MM.1S (cell line): ENCODE measurements at regions not wholly inside any gene's neighbourhood (a gene's known extent, or its start where the extent isn't known, plus 50 kb on each side); places are given as distances from the start of the nearest gene placed in this dataset.

Experiments
- DNase-seq: peaks from one replicate; pipeline ENCODE4 v3.0.0-alpha.2; 2015
- H2AFZ ChIP-seq: fragments of 300-600 bp; sonication (generic); 2 replicates; pipeline ENCODE4 v1.6.0; 2016; ENCODE audit warnings: antibody characterized with exemption, low read length
- H3F3A ChIP-seq: fragments of 300-600 bp; sonication (generic); 2 replicates; pipeline ENCODE4 v1.6.1; 2016; ENCODE audit warnings: mild to moderate bottlenecking, antibody characterized with exemption, low read length, moderate library complexity, mixed read lengths; ENCODE audit not compliant: insufficient read depth
- H3K27ac ChIP-seq: fragments of 300-600 bp; sonication (generic); 2 replicates; pipeline ENCODE4 v1.5.1; 2016; ENCODE audit warnings: mild to moderate bottlenecking, low read length
- H3K27me3 ChIP-seq: fragments of 300-600 bp; sonication (generic); replicated peaks from 2 replicates; pipeline ENCODE4 v1.6.0; 2016; ENCODE audit warnings: low read length; ENCODE audit not compliant: insufficient read depth
- H3K36me3 ChIP-seq: fragments of 300-600 bp; sonication (generic); replicated peaks from 2 replicates; pipeline ENCODE4 v1.6.1; 2016; ENCODE audit warnings: mild to moderate bottlenecking, low read length, mixed read lengths; ENCODE audit not compliant: insufficient read depth
- H3K4me1 ChIP-seq: fragments of 300-600 bp; sonication (generic); 2 replicates; pipeline ENCODE4 v1.6.1; 2016; ENCODE audit warnings: low read length, mixed read lengths
- H3K4me2 ChIP-seq: fragments of 300-600 bp; sonication (generic); 2 replicates; pipeline ENCODE4 v1.6.0; 2016; ENCODE audit warnings: low read depth, low read length
- H3K4me3 ChIP-seq: fragments of 300-600 bp; sonication (generic); 2 replicates; pipeline ENCODE4 v1.5.1; 2016; ENCODE audit warnings: low read length, mixed read lengths
- H3K79me2 ChIP-seq: fragments of 300-600 bp; sonication (generic); 2 replicates; pipeline ENCODE4 v1.6.1; 2016; ENCODE audit warnings: mixed run types, low read length, mixed read lengths
- H3K9ac ChIP-seq: fragments of 300-600 bp; sonication (generic); 2 replicates; pipeline ENCODE4 v1.6.1; 2016; ENCODE audit warnings: low read length, mixed read lengths
- H3K9me2 ChIP-seq: fragments of 300-600 bp; sonication (generic); replicated peaks from 2 replicates; pipeline ENCODE4 v1.6.1; 2016; ENCODE audit warnings: mild to moderate bottlenecking, low read length, mixed read lengths; ENCODE audit not compliant: insufficient read depth
- H3K9me3 ChIP-seq: fragments of 300-600 bp; sonication (generic); replicated peaks from 2 replicates; pipeline ENCODE4 v1.6.1; 2016; ENCODE audit warnings: mild to moderate bottlenecking, low read length, mixed read lengths; ENCODE audit not compliant: insufficient read depth
- H4K20me1 ChIP-seq: fragments of 300-600 bp; sonication (generic); 2 replicates; pipeline ENCODE4 v1.6.1; 2016; ENCODE audit warnings: mild to moderate bottlenecking, low read length, moderate library complexity, mixed read lengths; ENCODE audit not compliant: insufficient read depth
- EZH2 ChIP-seq: fragments of 300-600 bp; sonication (generic); optimal IDR thresholded peaks from 2 replicates; pipeline ENCODE3; 2017; ENCODE audit warnings: low read depth, mild to moderate bottlenecking, antibody characterized with exemption, low read length, mixed read lengths
- EZH2phosphoT487 ChIP-seq: fragments of 300-600 bp; sonication (generic); IDR thresholded peaks from 2 replicates; pipeline ENCODE4 v1.6.1; 2018; ENCODE audit warnings: antibody characterized with exemption, low read length
- TF ChIP-seq, protein P1 (sequence below): fragments of 300-600 bp; sonication (generic); IDR thresholded peaks from 2 replicates; pipeline ENCODE4 v1.5.1; 2016; ENCODE audit warnings: antibody characterized with exemption, low read length, mixed read lengths

DNA sequence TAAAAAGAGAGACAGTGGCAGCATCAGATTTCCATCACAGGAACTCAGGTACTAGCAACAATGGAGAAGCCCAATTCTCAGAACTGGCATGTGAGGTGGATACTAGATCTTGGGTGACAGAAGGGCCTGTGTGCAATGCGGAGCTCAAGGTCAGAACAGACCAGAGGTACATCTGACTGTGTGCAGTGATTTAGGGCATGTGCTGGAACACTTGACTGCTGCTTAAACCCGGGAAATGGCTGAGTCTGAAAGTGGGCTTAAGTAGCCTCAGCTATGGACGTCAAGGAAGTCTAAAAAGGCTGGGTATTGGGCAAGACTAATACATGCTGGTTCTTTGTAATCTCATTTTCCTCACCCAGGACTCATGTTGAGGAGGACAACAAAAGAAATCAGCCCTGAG, 182.2 kb downstream of the LACC1 start:
- no peak overlapping the region for H3K4me3 ChIP-seq
- no peaks in the 10 kb centered on the region for H3K36me3 ChIP-seq
- H3K9ac ChIP-seq: no peak overlapping the region
- H3F3A ChIP-seq: no peaks in the 10 kb centered on the region
- H3K9me2 ChIP-seq: no peaks in the 10 kb centered on the region
- H3K27me3 ChIP-seq: no peaks in the 10 kb centered on the region
- H2AFZ ChIP-seq: no peak overlapping the region
- no peaks in the 10 kb centered on the region for H3K9me3 ChIP-seq
- H3K4me1 ChIP-seq: no peaks in the 10 kb centered on the region
- no peak overlapping the region for H3K27ac ChIP-seq
- H3K4me2 ChIP-seq: no peak overlapping the region
- H3K79me2 ChIP-seq: no peaks in the 10 kb centered on the region
- no peak for TF ChIP-seq EZH2phosphoT487
- TF ChIP-seq, protein P1, sequence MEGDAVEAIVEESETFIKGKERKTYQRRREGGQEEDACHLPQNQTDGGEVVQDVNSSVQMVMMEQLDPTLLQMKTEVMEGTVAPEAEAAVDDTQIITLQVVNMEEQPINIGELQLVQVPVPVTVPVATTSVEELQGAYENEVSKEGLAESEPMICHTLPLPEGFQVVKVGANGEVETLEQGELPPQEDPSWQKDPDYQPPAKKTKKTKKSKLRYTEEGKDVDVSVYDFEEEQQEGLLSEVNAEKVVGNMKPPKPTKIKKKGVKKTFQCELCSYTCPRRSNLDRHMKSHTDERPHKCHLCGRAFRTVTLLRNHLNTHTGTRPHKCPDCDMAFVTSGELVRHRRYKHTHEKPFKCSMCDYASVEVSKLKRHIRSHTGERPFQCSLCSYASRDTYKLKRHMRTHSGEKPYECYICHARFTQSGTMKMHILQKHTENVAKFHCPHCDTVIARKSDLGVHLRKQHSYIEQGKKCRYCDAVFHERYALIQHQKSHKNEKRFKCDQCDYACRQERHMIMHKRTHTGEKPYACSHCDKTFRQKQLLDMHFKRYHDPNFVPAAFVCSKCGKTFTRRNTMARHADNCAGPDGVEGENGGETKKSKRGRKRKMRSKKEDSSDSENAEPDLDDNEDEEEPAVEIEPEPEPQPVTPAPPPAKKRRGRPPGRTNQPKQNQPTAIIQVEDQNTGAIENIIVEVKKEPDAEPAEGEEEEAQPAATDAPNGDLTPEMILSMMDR: no peak
- no peak for TF ChIP-seq EZH2
- no peak for DNase-seq
- no peaks in the 10 kb centered on the region for H4K20me1 ChIP-seq

DNA sequence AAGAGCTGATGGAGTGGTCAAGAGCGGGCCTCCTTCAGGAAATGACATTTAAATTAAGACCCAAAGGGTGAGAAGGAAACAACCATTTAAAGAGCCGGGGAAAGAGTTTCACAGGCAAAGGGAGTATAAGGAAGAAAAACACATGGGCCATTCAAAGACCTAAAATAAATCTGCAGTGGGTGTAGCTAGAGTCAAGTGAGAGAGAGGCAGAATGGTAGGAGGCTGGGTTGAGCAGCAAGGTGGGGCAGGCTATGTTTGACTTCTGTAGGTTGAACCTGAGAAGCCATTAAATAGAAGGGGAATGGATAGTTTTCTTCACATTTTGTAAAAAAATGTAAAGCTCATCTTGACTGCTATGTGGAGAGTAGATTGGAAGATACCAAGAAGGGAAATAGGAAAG, 183.8 kb downstream of the LACC1 start:
- Histone ChIP-seq H3K4me2 (no peak overlapping the region), H2AFZ (no peak overlapping the region), H3K9me3 (no peaks in the 10 kb centered on the region), H3K27ac (no peak overlapping the region), H4K20me1 (no peaks in the 10 kb centered on the region), H3K9me2 (no peaks in the 10 kb centered on the region), H3F3A (no peaks in the 10 kb centered on the region), H3K4me3 (no peak overlapping the region), H3K4me1 (no peaks in the 10 kb centered on the region), H3K79me2 (no peaks in the 10 kb centered on the region), H3K36me3 (no peaks in the 10 kb centered on the region), H3K27me3 (no peaks in the 10 kb centered on the region), H3K9ac (no peak overlapping the region)
- TF ChIP-seq EZH2 (no peak), EZH2phosphoT487 (no peak)
- TF ChIP-seq, protein P1: no peak
- no peak for DNase-seq

DNA sequence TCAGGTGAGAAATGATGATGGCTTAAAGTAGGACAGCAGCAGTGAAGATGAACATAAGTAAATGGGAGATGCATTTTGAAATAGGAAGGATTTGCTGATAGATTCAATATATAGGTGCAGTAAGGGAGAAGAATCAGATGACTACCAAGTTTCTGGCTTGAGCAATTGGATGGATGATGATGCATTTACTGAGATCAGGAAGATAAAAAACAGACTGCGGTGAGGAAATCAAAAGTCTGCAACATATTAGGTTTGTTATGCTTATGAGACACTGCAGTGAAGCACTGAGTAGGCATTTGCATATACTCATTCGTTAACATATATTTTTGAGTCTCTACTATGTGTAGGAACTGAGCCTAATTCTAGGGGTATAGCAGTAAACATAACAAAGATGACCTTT, 184.2 kb downstream of the LACC1 start:
- TF ChIP-seq, protein P1: no peak
- TF ChIP-seq EZH2 (no peak), EZH2phosphoT487 (no peak)
- H3K4me1 ChIP-seq: no peaks in the 10 kb centered on the region

More for the DNA sequence above, 184.2 kb downstream of the LACC1 start:
- H3F3A ChIP-seq: no peaks in the 10 kb centered on the region
- no peaks in the 10 kb centered on the region for H3K9me3 ChIP-seq
- no peak overlapping the region for H3K4me2 ChIP-seq
- no peaks in the 10 kb centered on the region for H3K79me2 ChIP-seq
- DNase-seq: no peak
- no peak overlapping the region for H3K9ac ChIP-seq
- H3K9me2 ChIP-seq: no peaks in the 10 kb centered on the region
- no peaks in the 10 kb centered on the region for H4K20me1 ChIP-seq
- H2AFZ ChIP-seq: no peak overlapping the region
- H3K27me3 ChIP-seq: no peaks in the 10 kb centered on the region
- no peak overlapping the region for H3K27ac ChIP-seq
- H3K4me3 ChIP-seq: no peak overlapping the region
- no peaks in the 10 kb centered on the region for H3K36me3 ChIP-seq
